ENCODE measurements at regions not wholly inside any gene's neighbourhood (a gene's known extent, or its start where the extent isn't known, plus 50 kb on each side); places are given as distances from the start of the nearest gene placed in this dataset.
A peak's percentile ranks its signal among the peaks of the same experiment; 100 is the strongest.

GRCh38 chr13:44101347-44102083 lies 221.8 kb downstream of the LACC1 start:
- no peak for DNase-seq

- DNase-seq = no peak
Measured at GRCh38 chr13:44103429-44104196, 223.9 kb downstream of the LACC1 start.

- DNase-seq = no peak
Measured at GRCh38 chr13:44104197-44104490, 224.4 kb downstream of the LACC1 start.

DNA sequence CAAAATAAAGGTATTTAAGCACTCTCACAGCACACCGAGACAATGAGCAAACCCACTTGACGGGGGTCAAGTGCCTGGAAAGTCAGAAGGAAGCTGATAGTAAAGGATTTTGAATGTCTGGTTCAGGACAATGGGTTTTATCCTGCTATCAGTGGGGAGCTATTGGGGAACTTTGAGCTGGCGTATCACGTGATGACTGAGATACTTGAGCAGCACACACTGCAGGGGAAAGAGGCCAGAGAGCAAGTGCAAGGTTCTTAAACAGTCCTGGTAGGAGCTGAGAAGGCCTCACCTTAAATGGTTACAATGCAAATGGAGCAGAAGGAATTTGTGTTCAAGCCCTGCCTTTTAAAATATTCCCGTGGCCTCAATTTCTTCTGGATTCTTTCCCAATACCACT lies 225.3 kb downstream of the LACC1 start:
- DNase-seq = no peak

GRCh38 chr13:44106266-44107152 lies 226.8 kb downstream of the LACC1 start:
- DNase-seq = no peak

DNA sequence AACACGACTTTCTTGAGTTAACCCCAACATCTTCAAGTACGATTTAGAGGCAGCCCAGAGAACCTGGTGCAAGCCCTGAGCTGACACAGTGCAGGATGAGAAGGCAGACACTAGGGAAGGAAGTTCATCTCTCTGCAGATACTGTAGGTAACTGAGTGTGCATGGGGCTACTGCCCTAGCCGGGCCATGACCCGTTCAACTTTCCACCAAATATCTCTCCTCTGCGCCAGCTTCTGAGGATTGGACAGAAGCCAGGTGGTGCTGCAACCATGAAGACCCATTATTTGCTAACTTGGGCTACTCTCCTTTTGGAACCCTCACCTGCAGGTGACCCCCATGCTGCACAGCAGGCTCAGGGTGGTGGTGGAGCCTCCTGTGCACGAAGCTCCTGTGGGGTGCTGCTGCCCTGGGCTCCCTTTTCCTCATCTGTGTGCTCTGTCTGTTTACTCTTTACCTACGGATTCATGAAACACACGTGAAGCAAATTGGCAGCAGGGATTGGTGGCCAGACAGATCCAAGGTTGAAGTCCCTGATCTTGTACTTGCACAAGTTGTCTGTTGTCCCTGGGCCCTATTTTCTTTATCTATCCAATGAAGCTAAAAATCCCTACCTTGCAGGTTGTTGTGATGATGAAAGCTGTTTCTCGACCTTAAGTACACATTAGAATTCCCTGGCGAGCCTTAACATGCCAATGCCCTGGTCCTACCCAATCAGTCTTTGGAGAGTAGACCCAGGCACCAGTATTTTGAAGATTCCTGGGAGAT lies 227.8 kb downstream of the LACC1 start:
- no peak for DNase-seq

- DNase-seq = no peak
Measured at GRCh38 chr13:44108331-44108858, 228.7 kb downstream of the LACC1 start.

- no peak for DNase-seq
Measured at GRCh38 chr13:44110091-44110621, 230.5 kb downstream of the LACC1 start.

GRCh38 chr13:44111701-44112100 lies 232.0 kb downstream of the LACC1 start:
- DNase-seq = no peak

GRCh38 chr13:44112700-44113329 lies 233.1 kb downstream of the LACC1 start:
- peak; percentile 42 for DNase-seq

DNA sequence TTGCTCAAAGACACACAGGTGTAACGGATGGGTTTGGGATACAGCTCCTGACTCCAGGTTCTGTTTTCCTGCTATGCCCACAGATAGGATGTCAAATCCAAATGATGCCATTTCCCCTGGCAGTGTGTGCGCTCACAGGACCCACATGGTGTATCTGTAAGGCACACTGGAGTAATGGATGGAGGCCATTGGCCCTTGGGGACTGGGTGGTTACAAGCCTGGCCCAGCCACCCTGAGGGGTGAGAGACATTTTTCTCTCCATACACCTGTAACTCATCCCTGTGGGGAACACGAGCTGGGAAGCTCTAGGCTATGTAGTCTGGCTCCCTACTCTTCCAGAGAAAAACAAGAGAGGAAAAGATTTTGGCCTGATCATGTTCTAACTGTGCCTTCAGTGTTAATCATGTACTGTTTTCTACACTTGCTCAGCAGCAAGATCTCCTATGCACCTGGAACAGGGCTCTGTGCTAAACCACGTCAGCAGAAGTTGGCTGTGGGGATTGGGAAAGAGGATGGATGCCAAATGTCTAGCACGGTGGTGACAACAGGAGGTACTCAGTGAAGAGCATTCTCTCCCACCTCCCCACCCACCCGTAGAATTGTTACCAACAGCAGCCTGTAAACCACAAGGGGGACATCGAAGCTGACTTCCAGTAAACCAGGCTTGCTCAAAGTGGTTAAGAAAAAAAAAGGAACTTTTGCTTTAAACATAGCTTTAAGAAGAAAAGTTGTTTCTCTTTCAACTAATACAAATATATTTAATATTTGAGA lies 237.0 kb downstream of the LACC1 start:
- DNase-seq = peak; percentile 35

DNA sequence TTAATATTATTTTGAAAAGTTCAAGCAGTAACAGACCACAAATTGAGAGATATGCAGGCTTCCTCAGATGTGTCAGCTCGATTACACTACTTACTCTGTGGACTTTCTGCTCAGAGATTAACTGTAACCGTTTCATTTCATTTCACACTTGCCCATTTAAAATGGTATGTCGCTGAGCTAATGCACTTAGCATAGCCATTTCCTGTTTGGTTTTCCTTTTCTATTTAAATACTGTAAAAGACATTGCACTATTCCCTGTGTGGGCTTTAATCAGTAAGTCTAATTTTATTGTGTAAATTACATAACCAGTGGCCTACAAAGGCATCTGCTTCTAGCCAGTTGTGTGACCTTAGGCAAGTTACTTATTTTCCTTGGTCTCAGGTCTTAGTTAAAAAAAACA lies 237.6 kb downstream of the LACC1 start:
- DNase-seq = peak; percentile 32

DNA sequence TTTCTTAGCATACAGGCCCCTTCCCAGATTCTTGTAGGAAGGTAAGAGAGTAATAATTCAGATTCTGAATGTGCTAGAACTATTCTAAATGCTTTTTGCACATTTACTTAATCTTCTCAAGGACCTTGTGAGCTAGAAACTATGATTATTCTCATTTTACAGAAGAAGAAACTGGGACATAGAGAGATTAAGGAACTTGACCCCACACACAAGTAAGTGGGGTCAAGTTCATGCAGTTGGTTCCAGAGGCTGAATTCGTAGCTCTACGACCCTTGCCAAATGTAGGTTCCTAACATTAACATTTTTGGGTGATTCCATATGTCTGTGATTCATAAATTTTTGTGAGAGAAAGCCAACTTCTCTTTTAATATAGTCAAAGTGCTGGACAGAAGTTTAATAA lies 238.1 kb downstream of the LACC1 start:
- DNase-seq = no peak

- no peak for DNase-seq
Measured at GRCh38 chr13:44118881-44119280, 239.2 kb downstream of the LACC1 start.

DNA sequence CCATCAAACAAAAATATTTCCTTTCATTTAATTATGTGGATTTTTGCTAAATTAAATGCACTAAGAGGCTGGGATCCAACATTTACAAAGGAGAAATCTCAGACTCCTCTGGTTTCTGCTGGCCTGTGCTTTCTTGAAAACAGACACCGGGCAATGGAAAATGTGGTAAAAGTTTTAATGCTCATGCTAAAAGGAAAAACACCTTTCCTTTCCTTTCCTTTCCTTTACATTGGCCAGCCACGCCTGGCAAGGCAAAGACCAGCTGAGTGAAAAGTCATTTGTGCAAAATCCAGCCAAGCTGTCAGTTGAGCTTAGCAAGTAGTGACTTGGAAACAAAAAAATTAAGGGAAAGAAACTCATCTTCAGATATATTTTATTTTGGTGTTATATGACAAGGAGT lies 240.3 kb downstream of the LACC1 start:
- DNase-seq = no peak

- no peak for DNase-seq
Measured at GRCh38 chr13:44120849-44121755, 241.4 kb downstream of the LACC1 start.

DNA sequence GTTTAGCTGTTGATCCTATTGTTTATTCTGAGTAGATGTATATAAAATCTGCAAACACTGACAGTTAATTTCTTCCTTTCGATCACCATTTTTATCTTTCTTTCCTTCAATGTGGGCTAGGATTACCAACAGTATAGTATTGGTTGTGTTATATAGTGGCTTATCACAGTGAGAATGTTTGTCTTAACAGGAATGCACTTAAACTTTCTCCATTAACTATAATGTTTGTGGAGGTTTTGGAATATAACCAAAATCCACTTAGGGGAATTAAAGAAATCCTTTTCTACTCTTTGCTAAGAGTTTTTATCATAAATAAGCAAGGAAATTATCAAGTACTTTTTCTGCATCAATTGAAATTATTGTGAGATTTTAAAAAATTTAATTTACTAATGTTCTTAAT lies 244.6 kb downstream of the LACC1 start:
- no peak for DNase-seq

DNA sequence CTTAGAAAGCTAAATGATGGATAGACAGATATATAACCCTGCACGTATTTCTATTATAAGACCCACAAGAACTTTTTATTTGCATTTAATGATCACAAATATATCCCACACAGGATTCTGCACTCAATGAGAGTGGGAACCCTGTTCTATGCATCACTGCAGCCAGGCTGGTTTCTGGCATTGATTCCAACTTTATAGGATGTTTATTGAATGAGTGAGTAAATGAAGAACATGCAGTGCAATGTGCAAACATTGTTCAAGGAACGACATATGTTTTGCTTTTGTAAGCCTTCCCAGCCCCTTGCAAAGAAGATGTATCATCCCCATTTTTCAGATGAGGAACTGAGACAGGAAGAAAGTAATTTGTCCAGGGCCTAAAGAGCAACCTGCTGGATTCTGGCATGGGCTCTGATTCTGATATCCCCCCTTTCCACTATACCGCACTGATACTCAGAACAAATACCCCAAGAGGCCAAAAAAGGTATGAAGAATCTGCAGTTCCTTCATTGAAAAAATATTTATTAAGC lies 246.3 kb downstream of the LACC1 start:
- no peak for DNase-seq

- DNase-seq = no peak
Measured at GRCh38 chr13:44128552-44129001, 245.0 kb upstream of the SERP2 start.

GRCh38 chr13:44129418-44129817 lies 244.2 kb upstream of the SERP2 start:
- DNase-seq = no peak

All from CD4-positive, alpha-beta T cell treated with Interleukin-17A for 1 hour (primary cell).